IMR-90 (cell line): ENCODE measurements at regions not wholly inside any gene's neighbourhood (a gene's known extent, or its start where the extent isn't known, plus 50 kb on each side); places are given as distances from the start of the nearest gene placed in this dataset.

ENCODE experiments used
- ATAC-seq: fragments of 200-7000 bp; cut with Tn5 transposase; 2 replicates; pipeline ENCODE4 v1.9.1; 2020; ENCODE audit warnings: low read depth, mild to moderate bottlenecking, moderate library complexity
- BruUV-seq: library from RNA; stranded (reverse); fragments of 400-500 nt; replicated peaks from 2 replicates; lab custom pipeline; 2021; lab: Mats Ljungman, UMichigan
- CTCF ChIA-PET: fragments of 300-600 bp; formaldehyde crosslinking; extraction: SDS; loops from one replicate; lab custom pipeline; 2021; ENCODE audit warnings: antibody characterized with exemption; lab: Yijun Ruan, JAX
- POLR2A ChIA-PET: fragments of 300-600 bp; sonication (Branson Sonifier 250); formaldehyde crosslinking; loops from one replicate; lab custom pipeline; 2022; ENCODE audit warnings: antibody characterized with exemption; ENCODE audit not compliant: unreplicated experiment; lab: Charles Lee
- DNase-seq: peaks from one replicate; pipeline ENCODE4 v3.0.0; 2013
- H2AFZ ChIP-seq: replicated peaks from 2 replicates; pipeline ENCODE3; 2013; ENCODE audit warnings: low read length, mild to moderate bottlenecking; ENCODE audit not compliant: poor library complexity
- H2AK5ac ChIP-seq: 2 replicates; pipeline ENCODE4 v1.6.1; 2013; ENCODE audit warnings: low read depth, low read length, inconsistent platforms
- H2AK9ac ChIP-seq: replicated peaks from 2 replicates; pipeline ENCODE3; 2013; ENCODE audit warnings: mild to moderate bottlenecking, low read depth, low read length, moderate library complexity; ENCODE audit not compliant: poor library complexity
- H2BK120ac ChIP-seq: 2 replicates; pipeline ENCODE4 v1.6.1; 2013; ENCODE audit warnings: low read depth, low read length, inconsistent platforms
- H2BK15ac ChIP-seq: 3 replicates; pipeline ENCODE4 v1.6.1; 2013; ENCODE audit warnings: low read depth, low read length, inconsistent platforms
- H2BK20ac ChIP-seq: 2 replicates; pipeline ENCODE4 v1.6.1; 2013; ENCODE audit warnings: low read depth, mild to moderate bottlenecking, inconsistent platforms, low read length, moderate library complexity
- H2BK5ac ChIP-seq: 2 replicates; pipeline ENCODE4 v1.6.1; 2013; ENCODE audit warnings: mild to moderate bottlenecking, low read depth, low read length, inconsistent platforms; ENCODE audit not compliant: poor library complexity, severe bottlenecking
- H3K14ac ChIP-seq: replicated peaks from 2 replicates; pipeline ENCODE4 v1.6.1; 2013; ENCODE audit warnings: low read depth, low read length, inconsistent platforms
- H3K18ac ChIP-seq: 2 replicates; pipeline ENCODE4 v1.6.1; 2013; ENCODE audit warnings: low read depth, low read length, control low read depth
- H3K23ac ChIP-seq: 2 replicates; pipeline ENCODE4 v1.6.1; 2013; ENCODE audit warnings: low read depth, low read length, inconsistent platforms
- H3K27ac ChIP-seq: 2 replicates; pipeline ENCODE4 v1.5.1; 2013; ENCODE audit warnings: mild to moderate bottlenecking, control low read depth, low read length; ENCODE audit not compliant: insufficient read depth
- H3K27me3 ChIP-seq: 2 replicates; pipeline ENCODE4 v1.6.1; 2013; ENCODE audit warnings: low read length; ENCODE audit not compliant: control insufficient read depth, insufficient read depth
- H3K36me3 ChIP-seq: 2 replicates; pipeline ENCODE4 v1.6.1; 2013; ENCODE audit warnings: low read length, mixed read lengths; ENCODE audit not compliant: control insufficient read depth, insufficient read depth
- H3K4ac ChIP-seq: 2 replicates; pipeline ENCODE4 v1.6.1; 2013; ENCODE audit warnings: low read depth, low read length, inconsistent platforms
- H3K4me1 ChIP-seq: 2 replicates; pipeline ENCODE4 v1.6.1; 2013; ENCODE audit warnings: low read length, mixed read lengths; ENCODE audit not compliant: control insufficient read depth, insufficient read depth
- H3K4me2 ChIP-seq: 2 replicates; pipeline ENCODE4 v1.6.1; 2013; ENCODE audit warnings: low read depth, mild to moderate bottlenecking, control low read depth, low read length, moderate library complexity
- H3K4me3 ChIP-seq: 2 replicates; pipeline ENCODE4 v1.5.1; 2013; ENCODE audit warnings: low read depth, mild to moderate bottlenecking, control low read depth, low read length, moderate library complexity; ENCODE audit not compliant: insufficient read depth
- H3K56ac ChIP-seq: 2 replicates; pipeline ENCODE4 v1.6.1; 2013; ENCODE audit warnings: low read length, inconsistent platforms; ENCODE audit not compliant: insufficient read depth; ENCODE audit errors: extremely low read depth
- H3K79me1 ChIP-seq, 2 experiments: 2 replicates each; pipeline ENCODE4 v1.6.1; 2013; ENCODE audit warnings: low read length in 2 of 2, inconsistent platforms in 1 of 2, low read depth in 1 of 2
- H3K9ac ChIP-seq: 2 replicates; pipeline ENCODE4 v1.6.1; 2013; ENCODE audit warnings: low read depth, low read length, control low read depth
- H3K9me1 ChIP-seq: 2 replicates; pipeline ENCODE4 v1.6.1; 2013; ENCODE audit warnings: low read length, inconsistent platforms; ENCODE audit not compliant: insufficient read depth
- H3K9me3 ChIP-seq: 2 replicates; pipeline ENCODE4 v1.6.1; 2013; ENCODE audit warnings: low read length; ENCODE audit not compliant: control insufficient read depth, insufficient read depth
- H4K20me1 ChIP-seq: 2 replicates; pipeline ENCODE4 v1.6.1; 2013; ENCODE audit warnings: low read length, inconsistent platforms; ENCODE audit not compliant: insufficient read depth
- H4K5ac ChIP-seq: 2 replicates; pipeline ENCODE4 v1.6.1; 2013; ENCODE audit warnings: mild to moderate bottlenecking, low read depth, low read length, control low read depth
- H4K8ac ChIP-seq, 2 experiments: 2 replicates each; pipeline ENCODE4 v1.6.1; 2013; ENCODE audit warnings: low read depth in 2 of 2, low read length in 2 of 2, control low read depth in 1 of 2, inconsistent platforms in 1 of 2
- H4K91ac ChIP-seq: 2 replicates; pipeline ENCODE4 v1.6.1; 2013; ENCODE audit warnings: low read depth, low read length, inconsistent platforms; ENCODE audit not compliant: insufficient read depth
- CEBPB ChIP-seq: IDR thresholded peaks from 2 replicates; pipeline ENCODE4 v1.6.1; 2012; ENCODE audit warnings: low read depth, low read length, improper control_type of control experiment
- FOS ChIP-seq: fragments of 150-350 bp; IDR thresholded peaks from 2 replicates; pipeline ENCODE4 v1.6.1; 2016; ENCODE audit warnings: low read depth, low read length
- MAFK ChIP-seq: IDR thresholded peaks from 2 replicates; pipeline ENCODE4 v1.6.1; 2012; ENCODE audit warnings: low read depth, low read length, improper control_type of control experiment
- MAZ ChIP-seq: IDR thresholded peaks from 2 replicates; pipeline ENCODE4 v1.6.1; 2012; ENCODE audit warnings: low read depth, mild to moderate bottlenecking, low read length, improper control_type of control experiment, moderate library complexity, borderline replicate concordance
- NFE2L2 ChIP-seq: fragments of 150-350 bp; IDR thresholded peaks from 2 replicates; pipeline ENCODE4 v1.6.1; 2016; ENCODE audit warnings: low read depth, mild to moderate bottlenecking, low read length
- POLR2A ChIP-seq: IDR thresholded peaks from 2 replicates; pipeline ENCODE4 v1.6.1; 2012; ENCODE audit warnings: mild to moderate bottlenecking, low read depth, low read length
- RAD21 ChIP-seq: IDR thresholded peaks from 2 replicates; pipeline ENCODE4 v1.6.1; 2012; ENCODE audit warnings: low read length, improper control_type of control experiment
- RCOR1 ChIP-seq: IDR thresholded peaks from 2 replicates; pipeline ENCODE4 v1.6.1; 2012; ENCODE audit warnings: mild to moderate bottlenecking, low read length, improper control_type of control experiment; ENCODE audit not compliant: insufficient replicate concordance
- RFX5 ChIP-seq: IDR thresholded peaks from 2 replicates; pipeline ENCODE4 v1.8.0; 2012; ENCODE audit warnings: low read depth, mild to moderate bottlenecking, low read length, moderate library complexity
- WGBS, 2 experiments: methylation state at CpG; one replicate each; pipeline versions ENCODE4 v1.1.5 to v1.1.7; 2013; ENCODE audit warnings: missing lambda C conversion rate in 2 of 2; ENCODE audit not compliant: insufficient read length in 1 of 2; ENCODE audit errors: extremely low coverage in 2 of 2; 5-methylcytosine and 5-hydroxymethylcytosine counted together
- dilution Hi-C: fragments of 300-500 bp; cut with HindIII; formaldehyde crosslinking; loops from one replicate; pipeline ENCODE4 v1.14.3; 2018; ENCODE audit warnings: low sequenced_read_pairs; ENCODE audit not compliant: unreplicated experiment
- in situ Hi-C: fragments of 300-500 bp; cut with MboI; formaldehyde crosslinking; loops from 3 replicates; pipeline ENCODE4 v1.14.3; 2019; ENCODE audit warnings: low sequenced_read_pairs, inconsistent platforms, mixed read lengths
- intact Hi-C: fragments of 100-400 bp; cut with micrococcal nuclease; formaldehyde crosslinking; loops from 2 replicates; pipeline ENCODE4 v1.10.0; 2022
- TF ChIP-seq, protein P1 (sequence below): conservative IDR thresholded peaks from 2 replicates; pipeline ENCODE4 v1.5.1; 2012; ENCODE audit warnings: mild to moderate bottlenecking, low read depth, low read length, improper control_type of control experiment
- TF ChIP-seq, protein P2 (sequence below): fragments of 150-350 bp; IDR thresholded peaks from 2 replicates; pipeline ENCODE4 v1.6.1; 2016; ENCODE audit warnings: low read depth, mild to moderate bottlenecking, low read length, moderate library complexity, borderline replicate concordance
- TF ChIP-seq, protein P3 (sequence below): fragments of 150-350 bp; IDR thresholded peaks from 2 replicates; pipeline ENCODE4 v1.6.1; 2017; ENCODE audit warnings: mild to moderate bottlenecking, antibody characterized with exemption, low read length, low read depth

DNA sequence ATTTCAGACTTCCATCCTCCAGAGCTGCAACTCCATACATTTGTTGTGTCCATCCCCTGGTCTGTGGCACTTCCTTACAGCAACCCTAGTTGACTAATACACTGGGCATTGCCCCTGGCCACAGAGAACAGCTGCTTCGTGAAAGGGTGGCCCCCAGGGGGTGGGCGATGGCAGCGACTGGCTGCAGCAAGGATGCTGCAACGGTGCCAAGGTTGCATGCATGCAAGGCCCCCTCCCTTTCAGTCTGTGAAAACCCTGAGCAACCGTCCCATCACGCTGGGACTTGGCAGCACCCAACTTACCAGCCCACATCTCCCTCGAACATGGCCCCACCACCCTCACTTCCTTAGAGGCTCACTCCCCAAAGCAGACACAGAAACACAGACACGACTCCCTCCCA, 162.5 kb downstream of the MED10 start:
- H2AFZ ChIP-seq = peak overlapping the region; percentile 33
- no peak overlapping the region for H4K8ac ChIP-seq
- no CpG with 5 or more reads among the region's 8 CpGs for WGBS, 2 experiments
- H2BK120ac ChIP-seq = no peak overlapping the region
- H2AK9ac ChIP-seq = no peak overlapping the region
- in situ Hi-C loops = no loop called here
- no peaks in the 10 kb centered on the region for H3K27me3 ChIP-seq
- H3K4me1 ChIP-seq = no peaks in the 10 kb centered on the region
- H3K9me1 ChIP-seq = no peaks in the 10 kb centered on the region
- TF ChIP-seq, protein P1, sequence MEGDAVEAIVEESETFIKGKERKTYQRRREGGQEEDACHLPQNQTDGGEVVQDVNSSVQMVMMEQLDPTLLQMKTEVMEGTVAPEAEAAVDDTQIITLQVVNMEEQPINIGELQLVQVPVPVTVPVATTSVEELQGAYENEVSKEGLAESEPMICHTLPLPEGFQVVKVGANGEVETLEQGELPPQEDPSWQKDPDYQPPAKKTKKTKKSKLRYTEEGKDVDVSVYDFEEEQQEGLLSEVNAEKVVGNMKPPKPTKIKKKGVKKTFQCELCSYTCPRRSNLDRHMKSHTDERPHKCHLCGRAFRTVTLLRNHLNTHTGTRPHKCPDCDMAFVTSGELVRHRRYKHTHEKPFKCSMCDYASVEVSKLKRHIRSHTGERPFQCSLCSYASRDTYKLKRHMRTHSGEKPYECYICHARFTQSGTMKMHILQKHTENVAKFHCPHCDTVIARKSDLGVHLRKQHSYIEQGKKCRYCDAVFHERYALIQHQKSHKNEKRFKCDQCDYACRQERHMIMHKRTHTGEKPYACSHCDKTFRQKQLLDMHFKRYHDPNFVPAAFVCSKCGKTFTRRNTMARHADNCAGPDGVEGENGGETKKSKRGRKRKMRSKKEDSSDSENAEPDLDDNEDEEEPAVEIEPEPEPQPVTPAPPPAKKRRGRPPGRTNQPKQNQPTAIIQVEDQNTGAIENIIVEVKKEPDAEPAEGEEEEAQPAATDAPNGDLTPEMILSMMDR = no peak
- TF ChIP-seq CEBPB (no peak), MAZ (no peak), POLR2A (no peak), RAD21 (no peak), MAFK (no peak), NFE2L2 (no peak), RCOR1 (no peak), FOS (no peak), RFX5 (no peak)
- TF ChIP-seq, protein P2, sequence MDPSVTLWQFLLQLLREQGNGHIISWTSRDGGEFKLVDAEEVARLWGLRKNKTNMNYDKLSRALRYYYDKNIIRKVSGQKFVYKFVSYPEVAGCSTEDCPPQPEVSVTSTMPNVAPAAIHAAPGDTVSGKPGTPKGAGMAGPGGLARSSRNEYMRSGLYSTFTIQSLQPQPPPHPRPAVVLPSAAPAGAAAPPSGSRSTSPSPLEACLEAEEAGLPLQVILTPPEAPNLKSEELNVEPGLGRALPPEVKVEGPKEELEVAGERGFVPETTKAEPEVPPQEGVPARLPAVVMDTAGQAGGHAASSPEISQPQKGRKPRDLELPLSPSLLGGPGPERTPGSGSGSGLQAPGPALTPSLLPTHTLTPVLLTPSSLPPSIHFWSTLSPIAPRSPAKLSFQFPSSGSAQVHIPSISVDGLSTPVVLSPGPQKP = no peak
- TF ChIP-seq, protein P3, sequence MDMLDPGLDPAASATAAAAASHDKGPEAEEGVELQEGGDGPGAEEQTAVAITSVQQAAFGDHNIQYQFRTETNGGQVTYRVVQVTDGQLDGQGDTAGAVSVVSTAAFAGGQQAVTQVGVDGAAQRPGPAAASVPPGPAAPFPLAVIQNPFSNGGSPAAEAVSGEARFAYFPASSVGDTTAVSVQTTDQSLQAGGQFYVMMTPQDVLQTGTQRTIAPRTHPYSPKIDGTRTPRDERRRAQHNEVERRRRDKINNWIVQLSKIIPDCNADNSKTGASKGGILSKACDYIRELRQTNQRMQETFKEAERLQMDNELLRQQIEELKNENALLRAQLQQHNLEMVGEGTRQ = no peak
- H3K14ac ChIP-seq = no peak overlapping the region
- H3K79me1 ChIP-seq = no peaks in the 10 kb centered on the region
- H2AK5ac ChIP-seq = no peak overlapping the region
- H4K5ac ChIP-seq = no peak overlapping the region
- no peaks in the 10 kb centered on the region for H3K36me3 ChIP-seq
- ChIA-PET CTCF (no interaction called here), POLR2A (no interaction called here)
- intact Hi-C loops = no loop called here
- H3K18ac ChIP-seq = no peak overlapping the region
- no peaks in the 10 kb centered on the region for H4K20me1 ChIP-seq
- dilution Hi-C loops = no loop called here
- DNase-seq (no peak), ATAC-seq (no peak)
- H3K23ac ChIP-seq = no peak overlapping the region
- H3K4ac ChIP-seq = no peak overlapping the region
- peaks cover 39% of the 10 kb centered on the region for H3K9me3 ChIP-seq
- no peak overlapping the region for H3K9ac ChIP-seq
- no peak overlapping the region for H3K4me3 ChIP-seq
- no peak overlapping the region for H3K4me2 ChIP-seq
- H4K91ac ChIP-seq = no peak overlapping the region
- H3K56ac ChIP-seq = no peak overlapping the region
- no peak overlapping the region for H2BK15ac ChIP-seq
- H3K27ac ChIP-seq = no peak overlapping the region
- H2BK5ac ChIP-seq = no peak overlapping the region
- no peak overlapping the region for H2BK20ac ChIP-seq
- no TSS peak for BruUV-seq
